ENCODE measurements at regions not wholly inside any gene's neighbourhood (a gene's known extent, or its start where the extent isn't known, plus 50 kb on each side); places are given as distances from the start of the nearest gene placed in this dataset.

- TF ChIP-seq EZH2 (IDR thresholded peaks at IDR 0.05) (no peak), POLR2AphosphoS5 (IDR thresholded peaks at IDR 0.05; ENCODE audit: borderline replicate concordance, low read depth, low read length) (no peak)
Measured at GRCh38 chr16:5466551-5466950, 369.0 kb upstream of the EEF2KMT start.

Measured in SK-N-MC (cell line).